SK-N-SH (cell line): ENCODE measurements at regions not wholly inside any gene's neighbourhood (a gene's known extent, or its start where the extent isn't known, plus 50 kb on each side); places are given as distances from the start of the nearest gene placed in this dataset.

Experiments used
- CTCF ChIA-PET: fragments of 300-600, 350-600 bp; formaldehyde crosslinking; extraction: SDS; loops from one replicate; lab custom pipeline; 2021; lab: Yijun Ruan, JAX
- POLR2A ChIA-PET: fragments of 350-600 bp; sonication (Branson Sonifier 250); formaldehyde crosslinking; extraction: SDS; loops from one replicate; lab custom pipeline; 2020; ENCODE audit warnings: antibody characterized with exemption, inconsistent platforms; lab: Yijun Ruan, JAX
- DNase-seq: peaks from one replicate; pipeline ENCODE4 v3.0.0; 2012
- H2AFZ ChIP-seq: fragments of 200-600 bp; sonication (generic); 2 replicates; pipeline ENCODE4 v1.8.1; 2016; ENCODE audit warnings: antibody characterized with exemption, mild to moderate bottlenecking, low read depth
- H3F3A ChIP-seq: fragments of 200-600 bp; sonication (generic); replicated peaks from 2 replicates; pipeline ENCODE3; 2016; ENCODE audit warnings: antibody characterized with exemption, mild to moderate bottlenecking; ENCODE audit not compliant: insufficient read depth
- H3K27ac ChIP-seq, 2 experiments: fragments of 200-500 bp in 1 of 2; fragments of 200-600 bp in 1 of 2; sonication (Bioruptor generic) in 1 of 2; sonication (generic), shearing (Covaris generic) in 1 of 2; 2 replicates each; pipeline versions ENCODE4 v1.5.1 to v1.6.1; 2014 to 2016; ENCODE audit warnings: low read depth in 2 of 2, inconsistent platforms in 1 of 2, low read length in 1 of 2, mild to moderate bottlenecking in 1 of 2, mixed read lengths in 1 of 2
- H3K27me3 ChIP-seq: fragments of 200-600 bp; sonication (generic), shearing (Covaris generic); 2 replicates; pipeline ENCODE4 v1.6.1; 2016; ENCODE audit warnings: mixed run types; ENCODE audit not compliant: insufficient read depth
- H3K36me3 ChIP-seq, 2 experiments: fragments of 200-500 bp in 1 of 2; fragments of 200-600 bp in 1 of 2; sonication (Bioruptor generic) in 1 of 2; sonication (generic) in 1 of 2; replicated peaks in 1 of 2; 2 replicates each; pipeline versions ENCODE3 to v1.5.1; 2014 to 2016; ENCODE audit warnings: low read length in 1 of 2, mild to moderate bottlenecking in 1 of 2; ENCODE audit not compliant: insufficient read depth in 2 of 2, control insufficient read depth in 1 of 2
- H3K4me1 ChIP-seq, 2 experiments: fragments of 200-500 bp in 1 of 2; fragments of 200-600 bp in 1 of 2; sonication (Bioruptor generic) in 1 of 2; sonication (generic), shearing (Covaris generic) in 1 of 2; 2 replicates each; pipeline versions ENCODE4 v1.5.1 to v1.6.1; 2014 to 2016; ENCODE audit warnings: low read depth in 1 of 2, low read length in 1 of 2, mixed run types in 1 of 2; ENCODE audit not compliant: insufficient read depth in 2 of 2, control insufficient read depth in 1 of 2
- H3K4me2 ChIP-seq: fragments of 200-600 bp; sonication (generic), shearing (Covaris generic); 2 replicates; pipeline ENCODE4 v1.6.1; 2017; ENCODE audit warnings: mixed run types
- H3K4me3 ChIP-seq, 2 experiments: fragments of 200-500 bp in 1 of 2; fragments of 200-600 bp in 1 of 2; sonication (Bioruptor generic) in 1 of 2; sonication (generic), shearing (Covaris generic) in 1 of 2; 2 replicates each; pipeline versions ENCODE4 v1.5.1 to v1.8.1; 2014 to 2016; ENCODE audit warnings: low read depth in 2 of 2, inconsistent platforms in 1 of 2, low read length in 1 of 2, mild to moderate bottlenecking in 1 of 2, mixed read lengths in 1 of 2, moderate library complexity in 1 of 2
- H3K79me2 ChIP-seq: fragments of 200-600 bp; sonication (generic); 2 replicates; pipeline ENCODE4 v1.8.1; 2017; ENCODE audit warnings: mild to moderate bottlenecking; ENCODE audit not compliant: insufficient read depth
- H3K9ac ChIP-seq: fragments of 200-600 bp; sonication (generic); 2 replicates; pipeline ENCODE4 v1.6.1; 2017; ENCODE audit warnings: mixed run types
- H3K9me2 ChIP-seq: fragments of 200-600 bp; sonication (generic); 2 replicates; pipeline ENCODE4 v1.6.1; 2017; ENCODE audit warnings: mixed run types
- H3K9me3 ChIP-seq: fragments of 200-600 bp; sonication (generic); 2 replicates; pipeline ENCODE4 v1.6.1; 2017; ENCODE audit warnings: mixed run types, mild to moderate bottlenecking, moderate library complexity
- H4K20me1 ChIP-seq: fragments of 200-600 bp; sonication (generic); 2 replicates; pipeline ENCODE4 v1.6.1; 2017; ENCODE audit warnings: mild to moderate bottlenecking, mixed run types; ENCODE audit not compliant: insufficient read depth
- ELF1 ChIP-seq: IDR thresholded peaks from 2 replicates; pipeline ENCODE4 v1.4.0; 2012
- EZH2phosphoT487 ChIP-seq: fragments of 200-600 bp; sonication (generic); IDR thresholded peaks from 2 replicates; pipeline ENCODE4 v1.6.1; 2017; ENCODE audit warnings: low read depth, mixed run types, mild to moderate bottlenecking, antibody characterized with exemption, moderate library complexity, borderline replicate concordance
- FOSL2 ChIP-seq: IDR thresholded peaks from 2 replicates; pipeline ENCODE4 v1.4.0; 2012; ENCODE audit warnings: low read depth, mild to moderate bottlenecking, moderate library complexity, borderline replicate concordance
- FOXJ3 ChIP-seq: sonication (generic); formaldehyde crosslinking; IDR thresholded peaks from 2 replicates; pipeline ENCODE4 v1.5.1; 2020; ENCODE audit warnings: mild to moderate bottlenecking, missing genetic modification reagents
- FOXM1 ChIP-seq: IDR thresholded peaks from 2 replicates; pipeline ENCODE4 v1.4.0; 2012; ENCODE audit warnings: low read depth, mild to moderate bottlenecking
- GATA2 ChIP-seq: sonication (generic); formaldehyde crosslinking; IDR thresholded peaks from 2 replicates; pipeline ENCODE4 v1.5.0; 2020; ENCODE audit warnings: mild to moderate bottlenecking, missing genetic modification reagents
- JUND ChIP-seq: IDR thresholded peaks from 2 replicates; pipeline ENCODE4 v1.4.0; 2012
- MEF2A ChIP-seq: IDR thresholded peaks from 2 replicates; pipeline ENCODE4 v1.4.0; 2012; ENCODE audit warnings: low read depth, borderline replicate concordance
- NRF1 ChIP-seq: IDR thresholded peaks from 2 replicates; pipeline ENCODE4 v1.6.1; 2012; ENCODE audit warnings: low read depth, mild to moderate bottlenecking, low read length
- POLR2AphosphoS5 ChIP-seq: IDR thresholded peaks from 2 replicates; pipeline ENCODE4 v1.6.1; 2012; ENCODE audit warnings: low read depth, low read length
- RFX5 ChIP-seq: IDR thresholded peaks from 2 replicates; pipeline ENCODE4 v1.6.1; 2012; ENCODE audit warnings: mild to moderate bottlenecking, improper control_type of control experiment, low read length
- RXRA ChIP-seq: IDR thresholded peaks from 2 replicates; pipeline ENCODE4 v1.4.0; 2012; ENCODE audit warnings: low read depth, mild to moderate bottlenecking, borderline replicate concordance
- SIN3A ChIP-seq: IDR thresholded peaks from 2 replicates; pipeline ENCODE4 v1.6.1; 2012; ENCODE audit warnings: low read depth, mild to moderate bottlenecking, low read length, moderate library complexity, borderline replicate concordance
- TCF12 ChIP-seq: IDR thresholded peaks from 2 replicates; pipeline ENCODE4 v1.4.0; 2012
- TEAD4 ChIP-seq: IDR thresholded peaks from 2 replicates; pipeline ENCODE4 v1.4.0; 2012; ENCODE audit warnings: mild to moderate bottlenecking, borderline replicate concordance; ENCODE audit not compliant: insufficient read depth
- YY1 ChIP-seq: IDR thresholded peaks from 2 replicates; pipeline ENCODE4 v1.4.0; 2012; ENCODE audit warnings: low read depth, mild to moderate bottlenecking
- WGBS: methylation state at CpG from one replicate; pipeline ENCODE4 v1.1.6; 2017; ENCODE audit warnings: low lambda C conversion rate; 5-methylcytosine and 5-hydroxymethylcytosine counted together
- TF ChIP-seq, protein P1 (sequence below): IDR thresholded peaks from 2 replicates; pipeline ENCODE4 v1.4.0; 2012; ENCODE audit warnings: low read depth
- TF ChIP-seq, protein P2 (sequence below): fragments of 150-350 bp; IDR thresholded peaks from 2 replicates; pipeline ENCODE4 v1.6.1; 2017; ENCODE audit warnings: antibody characterized with exemption, low read length, low read depth, borderline replicate concordance
- TF ChIP-seq, protein P3 (sequence below): IDR thresholded peaks from 2 replicates; pipeline ENCODE4; 2012
- TF ChIP-seq, protein P4 (sequence below): IDR thresholded peaks from 2 replicates; pipeline ENCODE4 v1.4.0; 2012; ENCODE audit warnings: low read depth, borderline replicate concordance

DNA sequence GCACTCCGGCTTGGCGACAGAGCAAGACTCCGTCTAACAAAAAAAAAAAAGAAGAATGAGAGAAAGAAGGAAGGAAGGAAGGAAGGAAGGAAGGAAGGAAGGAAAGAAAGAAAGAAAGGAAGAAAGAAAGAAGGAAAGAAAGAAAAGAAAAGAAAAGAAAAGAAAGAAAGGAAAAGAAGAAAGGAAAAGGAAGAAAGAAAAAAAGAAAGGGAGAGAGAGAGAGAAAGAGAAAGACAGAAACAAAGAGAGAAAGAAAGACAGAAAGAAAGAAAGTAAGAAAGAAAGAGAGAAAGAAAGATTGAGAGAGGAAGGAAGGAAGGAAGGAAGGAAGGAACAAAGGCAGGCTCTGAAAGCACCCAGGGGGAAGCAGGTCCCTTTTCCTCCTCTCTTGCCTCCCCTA lies 336.6 kb upstream of the GATB start:
- POLR2A ChIA-PET: no interaction called here
- Histone ChIP-seq H3K9me2 (no peaks in the 10 kb centered on the region), H3K9ac (no peak overlapping the region), H3K36me3 (no peaks in the 10 kb centered on the region), H3K4me1 (no peaks in the 10 kb centered on the region; a peak in 1 of 4 replicates), H3K9me3 (no peaks in the 10 kb centered on the region), H3K79me2 (no peaks in the 10 kb centered on the region), H3K4me2 (no peak overlapping the region), H3K27ac (no peak overlapping the region), H3F3A (no peaks in the 10 kb centered on the region), H4K20me1 (no peaks in the 10 kb centered on the region), H2AFZ (no peak overlapping the region), H3K27me3 (no peaks in the 10 kb centered on the region), H3K4me3 (no peak overlapping the region)
- CTCF ChIA-PET: no interaction called here
- no peak for TF ChIP-seq FOXJ3 (CRISPR knock-in tag)
- TF ChIP-seq TEAD4: no peak
- TF ChIP-seq, protein P1, sequence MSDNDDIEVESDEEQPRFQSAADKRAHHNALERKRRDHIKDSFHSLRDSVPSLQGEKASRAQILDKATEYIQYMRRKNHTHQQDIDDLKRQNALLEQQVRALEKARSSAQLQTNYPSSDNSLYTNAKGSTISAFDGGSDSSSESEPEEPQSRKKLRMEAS: no peak
- TF ChIP-seq RFX5: no peak
- TF ChIP-seq TCF12: no peak
- no peak for TF ChIP-seq YY1
- TF ChIP-seq FOXM1: no peak
- TF ChIP-seq EZH2phosphoT487: no peak
- TF ChIP-seq GATA2 (CRISPR knock-in tag): no peak
- TF ChIP-seq SIN3A: no peak
- no peak for TF ChIP-seq NRF1
- no peak for TF ChIP-seq MEF2A
- no peak for DNase-seq
- WGBS: 94% methylated on average over 3 of the region's 3 CpGs

DNA sequence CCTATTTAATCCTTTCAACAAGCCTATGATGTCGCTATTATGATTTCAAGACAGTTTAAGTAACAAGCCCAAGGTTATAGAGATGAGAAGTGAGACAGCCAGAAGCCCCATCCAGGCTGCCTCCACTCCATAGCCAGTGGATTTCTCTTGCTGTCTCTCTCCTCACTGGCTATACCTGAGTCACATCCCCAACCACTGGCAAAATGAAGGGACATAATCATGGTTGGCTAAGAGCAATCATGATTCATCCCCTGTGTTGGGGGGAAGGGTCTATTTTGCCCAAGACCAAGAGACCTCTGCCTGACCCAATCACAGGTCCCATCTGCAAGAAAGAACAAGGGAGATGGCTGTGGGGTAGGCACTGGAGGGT lies 334.9 kb upstream of the GATB start:
- Histone ChIP-seq H3K9me2 (no peaks in the 10 kb centered on the region), H2AFZ (0 out of 2 replicates have a peak overlapping the region, but pooled peaks have one; percentile 4), H4K20me1 (no peaks in the 10 kb centered on the region), H3K79me2 (no peaks in the 10 kb centered on the region), H3K4me1 (peaks cover 0 to under 1% of the 10 kb centered on the region in 2 experiments; a peak in 1 of 4 replicates), H3K4me2 (no peak overlapping the region), H3K27me3 (no peaks in the 10 kb centered on the region), H3F3A (no peaks in the 10 kb centered on the region), H3K4me3 (no peak overlapping the region), H3K27ac (no peak overlapping the region), H3K9me3 (no peaks in the 10 kb centered on the region)
- DNase-seq: no peak
- POLR2A ChIA-PET: no interaction called here
- 33% methylated on average over 1 of the region's 1 CpG for WGBS
- CTCF ChIA-PET: no interaction called here
- no peak for TF ChIP-seq RFX5
- TF ChIP-seq ELF1: no peak
- TF ChIP-seq MEF2A: no peak
- TF ChIP-seq RXRA: no peak
- TF ChIP-seq POLR2AphosphoS5: no peak
- no peak for TF ChIP-seq JUND
- TF ChIP-seq, protein P2, sequence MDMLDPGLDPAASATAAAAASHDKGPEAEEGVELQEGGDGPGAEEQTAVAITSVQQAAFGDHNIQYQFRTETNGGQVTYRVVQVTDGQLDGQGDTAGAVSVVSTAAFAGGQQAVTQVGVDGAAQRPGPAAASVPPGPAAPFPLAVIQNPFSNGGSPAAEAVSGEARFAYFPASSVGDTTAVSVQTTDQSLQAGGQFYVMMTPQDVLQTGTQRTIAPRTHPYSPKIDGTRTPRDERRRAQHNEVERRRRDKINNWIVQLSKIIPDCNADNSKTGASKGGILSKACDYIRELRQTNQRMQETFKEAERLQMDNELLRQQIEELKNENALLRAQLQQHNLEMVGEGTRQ: no peak
- no peak for TF ChIP-seq FOSL2
- TF ChIP-seq, protein P3, sequence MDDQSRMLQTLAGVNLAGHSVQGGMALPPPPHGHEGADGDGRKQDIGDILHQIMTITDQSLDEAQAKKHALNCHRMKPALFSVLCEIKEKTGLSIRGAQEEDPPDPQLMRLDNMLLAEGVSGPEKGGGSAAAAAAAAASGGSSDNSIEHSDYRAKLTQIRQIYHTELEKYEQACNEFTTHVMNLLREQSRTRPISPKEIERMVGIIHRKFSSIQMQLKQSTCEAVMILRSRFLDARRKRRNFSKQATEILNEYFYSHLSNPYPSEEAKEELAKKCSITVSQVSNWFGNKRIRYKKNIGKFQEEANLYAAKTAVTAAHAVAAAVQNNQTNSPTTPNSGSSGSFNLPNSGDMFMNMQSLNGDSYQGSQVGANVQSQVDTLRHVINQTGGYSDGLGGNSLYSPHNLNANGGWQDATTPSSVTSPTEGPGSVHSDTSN: no peak
- no peak for TF ChIP-seq SIN3A
- TF ChIP-seq GATA2 (CRISPR knock-in tag): no peak
- no peak for TF ChIP-seq EZH2phosphoT487
- TF ChIP-seq, protein P4, sequence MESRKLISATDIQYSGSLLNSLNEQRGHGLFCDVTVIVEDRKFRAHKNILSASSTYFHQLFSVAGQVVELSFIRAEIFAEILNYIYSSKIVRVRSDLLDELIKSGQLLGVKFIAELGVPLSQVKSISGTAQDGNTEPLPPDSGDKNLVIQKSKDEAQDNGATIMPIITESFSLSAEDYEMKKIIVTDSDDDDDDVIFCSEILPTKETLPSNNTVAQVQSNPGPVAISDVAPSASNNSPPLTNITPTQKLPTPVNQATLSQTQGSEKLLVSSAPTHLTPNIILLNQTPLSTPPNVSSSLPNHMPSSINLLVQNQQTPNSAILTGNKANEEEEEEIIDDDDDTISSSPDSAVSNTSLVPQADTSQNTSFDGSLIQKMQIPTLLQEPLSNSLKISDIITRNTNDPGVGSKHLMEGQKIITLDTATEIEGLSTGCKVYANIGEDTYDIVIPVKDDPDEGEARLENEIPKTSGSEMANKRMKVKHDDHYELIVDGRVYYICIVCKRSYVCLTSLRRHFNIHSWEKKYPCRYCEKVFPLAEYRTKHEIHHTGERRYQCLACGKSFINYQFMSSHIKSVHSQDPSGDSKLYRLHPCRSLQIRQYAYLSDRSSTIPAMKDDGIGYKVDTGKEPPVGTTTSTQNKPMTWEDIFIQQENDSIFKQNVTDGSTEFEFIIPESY: no peak
- TF ChIP-seq TCF12: no peak
- TF ChIP-seq NRF1: no peak
- TF ChIP-seq, all 33 proteins: peak for 0
- H3K9ac ChIP-seq: no peak overlapping the region
- H3K36me3 ChIP-seq: no peaks in the 10 kb centered on the region
